ENCODE measurements at regions not wholly inside any gene's neighbourhood (a gene's known extent, or its start where the extent isn't known, plus 50 kb on each side); places are given as distances from the start of the nearest gene placed in this dataset.
"Not testable (repeated sequence)": the region's sequence is repeated elsewhere in the genome, so short reads cannot be mapped to it uniquely, and the experiment has no call there.

GRCh38 chr2:111316881-111317549 is 196.3 kb downstream of the BCL2L11 start:
- not testable (repeated sequence) for DNase-seq (ENCODE audit: low read depth)

DNA sequence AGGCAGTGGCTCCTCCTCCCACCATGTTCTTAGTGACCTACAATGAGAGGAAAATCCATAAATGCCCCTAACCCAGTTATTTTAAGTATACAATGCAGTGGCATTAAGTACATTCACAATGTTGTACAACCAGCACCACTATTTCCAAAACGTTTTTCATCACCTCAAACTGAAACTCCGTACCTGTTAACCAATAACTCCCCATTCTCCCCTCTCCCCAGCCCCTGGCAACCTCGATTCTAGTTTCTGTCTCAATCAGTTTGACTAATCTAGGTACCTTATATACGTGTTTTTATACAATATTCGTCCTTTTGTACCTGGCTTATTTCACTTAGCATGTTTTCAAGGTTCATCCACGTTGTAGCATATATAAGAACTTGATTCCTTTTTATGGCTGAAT is 198.8 kb downstream of the BCL2L11 start:
- not testable (repeated sequence) for DNase-seq (ENCODE audit: low read depth)

DNA sequence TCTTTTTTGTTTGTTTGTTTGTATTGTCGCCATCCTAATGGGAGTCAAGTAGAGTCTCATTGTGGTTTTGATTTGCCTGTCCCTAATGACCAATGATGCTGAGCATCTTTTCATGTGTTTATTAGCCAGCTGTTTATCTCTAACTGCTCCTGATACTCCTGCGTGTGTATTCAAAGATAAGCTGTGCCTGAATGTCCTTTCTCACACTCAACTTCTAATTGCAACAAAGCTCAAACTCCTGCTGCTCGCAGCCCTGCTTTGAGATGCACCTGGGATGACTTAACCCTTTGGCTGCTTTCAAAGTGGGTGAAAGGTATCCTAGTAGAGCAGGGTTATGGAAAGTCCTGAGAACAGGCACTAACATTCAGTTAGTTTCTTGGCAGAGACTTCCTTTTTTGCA is 199.6 kb downstream of the BCL2L11 start:
- not testable (repeated sequence) for DNase-seq (ENCODE audit: low read depth)

DNA sequence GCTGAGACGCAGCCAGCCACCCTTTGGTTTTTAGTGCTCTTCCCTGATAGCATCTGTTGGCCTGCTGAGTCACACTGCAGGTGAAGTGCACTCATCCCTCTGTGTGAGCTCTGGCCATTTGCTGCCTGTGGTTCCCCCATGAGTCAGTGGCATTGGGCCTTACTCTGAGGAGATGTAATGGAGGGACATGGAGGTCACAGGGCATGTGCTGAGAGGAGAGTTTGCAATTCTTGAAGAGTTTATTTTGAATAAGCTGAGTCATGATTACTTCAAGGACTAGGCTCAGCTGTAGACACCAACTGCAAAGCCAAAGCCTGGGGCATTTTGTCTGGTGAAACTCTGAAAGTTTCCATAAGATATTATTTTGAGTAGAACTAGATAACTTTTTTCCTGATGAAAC is 200.3 kb downstream of the BCL2L11 start:
- peak; percentile 54 for DNase-seq (ENCODE audit: low read depth)

GRCh38 chr2:111323384-111323783 is 202.7 kb downstream of the BCL2L11 start:
- DNase-seq (ENCODE audit: low read depth) = not testable (repeated sequence)

GRCh38 chr2:111327726-111328125 is 207.0 kb downstream of the BCL2L11 start:
- DNase-seq (ENCODE audit: low read depth) = not testable (repeated sequence)

GRCh38 chr2:111329309-111329708 is 208.6 kb downstream of the BCL2L11 start:
- not testable (repeated sequence) for DNase-seq (ENCODE audit: low read depth)

- DNase-seq (ENCODE audit: low read depth) = not testable (repeated sequence)
These were observed 210.5 kb downstream of the BCL2L11 start for GRCh38 chr2:111331099-111331724.

DNA sequence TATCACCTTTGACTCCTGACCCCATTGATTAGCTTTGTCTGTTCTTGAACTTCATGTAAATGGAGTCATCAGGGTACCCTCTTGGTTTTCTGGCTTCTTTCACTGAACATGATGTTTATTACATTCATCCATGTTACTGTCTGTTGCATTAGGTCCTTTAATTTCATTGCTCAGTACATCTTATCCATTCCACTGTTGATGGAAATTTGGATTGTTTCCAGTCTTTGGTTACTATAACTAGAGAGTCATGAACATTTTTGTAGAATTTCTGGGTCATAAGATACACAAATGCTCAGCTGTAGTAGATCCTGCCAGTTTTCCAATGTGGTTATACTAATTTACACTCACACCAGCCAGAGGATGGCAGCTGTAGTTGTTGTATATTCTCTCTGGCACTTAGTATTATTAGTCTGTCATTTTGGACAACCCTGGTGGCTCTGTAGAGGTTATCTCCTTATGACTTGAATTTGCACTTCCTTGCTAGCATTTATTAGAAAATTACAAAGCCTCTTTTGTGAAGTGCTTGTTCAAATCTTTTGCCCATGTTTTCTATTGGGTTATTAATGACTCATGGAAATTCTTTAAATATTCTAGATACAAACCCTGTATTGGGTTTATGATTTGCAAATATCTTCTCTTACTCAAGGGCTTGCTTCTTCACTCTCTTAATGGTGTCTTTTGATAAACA is 214.7 kb downstream of the BCL2L11 start:
- not testable (repeated sequence) for DNase-seq (ENCODE audit: low read depth)

DNA sequence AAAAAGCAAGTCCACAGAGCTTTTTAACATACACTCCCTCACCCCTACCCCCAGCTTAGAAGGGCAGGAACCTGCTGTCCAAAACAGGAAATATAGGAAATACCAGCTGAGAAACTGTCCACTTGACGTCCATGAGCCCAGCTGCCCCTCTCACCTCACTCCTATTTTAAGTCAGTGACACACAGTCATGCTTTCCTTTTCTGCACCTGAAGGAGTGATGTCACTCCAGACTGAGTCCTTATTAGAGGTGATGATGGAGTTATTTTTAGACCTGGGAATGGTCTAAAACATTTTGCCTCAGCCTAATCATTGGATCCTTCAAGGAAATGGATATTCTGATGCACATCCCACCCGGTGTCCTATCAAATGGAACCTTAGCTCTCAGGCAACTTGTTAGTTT is 217.8 kb downstream of the BCL2L11 start:
- not testable (repeated sequence) for DNase-seq (ENCODE audit: low read depth)

- DNase-seq (ENCODE audit: low read depth) = not testable (repeated sequence)
These were observed 218.8 kb downstream of the BCL2L11 start for GRCh38 chr2:111339476-111339875.

DNA sequence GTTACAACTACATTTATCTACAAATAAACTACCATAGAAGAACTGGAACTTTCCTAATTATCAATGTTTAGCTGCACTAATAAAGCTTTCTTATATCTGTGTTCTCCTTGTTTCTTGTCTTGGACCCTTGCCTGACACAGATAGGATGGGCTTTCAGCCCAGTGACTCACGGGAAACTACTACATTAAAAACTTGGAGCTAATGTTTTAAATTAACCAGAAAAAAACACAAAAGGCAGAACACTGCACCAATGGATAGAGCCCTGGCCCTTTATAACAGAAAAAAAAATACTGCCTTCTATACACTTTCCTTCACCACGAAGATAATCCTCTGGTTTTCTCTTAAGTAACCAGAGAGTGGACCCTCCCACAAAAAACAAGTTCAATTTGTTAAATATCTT is 223.9 kb downstream of the BCL2L11 start:
- not testable (repeated sequence) for DNase-seq (ENCODE audit: low read depth)

- peak; percentile 7 for DNase-seq (ENCODE audit: low read depth)
These were observed 224.7 kb downstream of the BCL2L11 start for GRCh38 chr2:111345439-111345838.

DNA sequence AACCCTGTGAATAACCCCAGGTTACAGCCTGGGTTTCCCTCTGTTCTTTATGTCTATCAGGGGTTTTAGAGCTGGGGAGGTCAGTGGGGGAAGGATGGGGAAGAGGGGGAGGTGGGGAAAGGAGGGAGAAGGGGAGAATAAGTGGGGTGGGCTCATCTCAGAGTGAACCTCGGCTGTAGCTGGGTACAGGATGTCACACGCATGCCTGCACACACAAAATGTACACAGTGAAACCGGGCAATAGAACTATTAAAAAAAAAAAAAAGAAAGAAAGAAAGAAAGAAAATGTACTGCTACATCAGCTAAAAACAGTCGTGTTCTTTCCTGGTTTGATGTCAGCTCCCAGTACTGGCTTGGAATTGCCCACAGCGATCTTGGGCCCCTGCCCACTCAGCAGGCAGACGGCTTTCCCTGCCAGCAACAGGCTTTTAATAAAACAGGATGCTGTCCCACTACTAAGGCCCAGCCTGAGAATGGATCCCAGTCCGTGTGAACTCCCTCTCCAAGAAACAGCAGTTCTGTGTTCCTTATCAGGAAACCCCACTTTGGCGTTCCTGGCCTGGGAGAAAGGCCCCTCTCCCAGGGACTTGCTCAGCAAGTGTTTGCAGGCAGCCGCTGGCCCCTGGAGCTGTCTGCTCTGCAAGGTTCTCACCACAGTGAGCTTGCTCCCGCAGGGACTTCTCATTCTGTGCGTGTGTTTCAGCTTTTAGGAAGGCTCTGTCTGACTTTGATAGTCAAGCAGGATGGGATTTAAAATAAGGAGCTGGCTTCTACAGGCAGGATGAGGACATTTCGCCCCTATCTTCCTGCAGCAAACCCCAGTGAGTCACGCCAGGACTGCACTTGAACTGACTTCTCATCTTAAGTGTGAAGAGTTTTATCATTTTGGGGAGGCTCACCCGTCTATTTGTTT is 225.6 kb downstream of the BCL2L11 start:
- DNase-seq (ENCODE audit: low read depth) = peak; percentile 17

- DNase-seq (ENCODE audit: low read depth) = not testable (repeated sequence)
These were observed 227.0 kb downstream of the BCL2L11 start for GRCh38 chr2:111347695-111348094.

- not testable (repeated sequence) for DNase-seq (ENCODE audit: low read depth)
These were observed 227.6 kb downstream of the BCL2L11 start for GRCh38 chr2:111348316-111348715.

- DNase-seq (ENCODE audit: low read depth) = not testable (repeated sequence)
These were observed 234.5 kb downstream of the BCL2L11 start for GRCh38 chr2:111355022-111355817.

DNA sequence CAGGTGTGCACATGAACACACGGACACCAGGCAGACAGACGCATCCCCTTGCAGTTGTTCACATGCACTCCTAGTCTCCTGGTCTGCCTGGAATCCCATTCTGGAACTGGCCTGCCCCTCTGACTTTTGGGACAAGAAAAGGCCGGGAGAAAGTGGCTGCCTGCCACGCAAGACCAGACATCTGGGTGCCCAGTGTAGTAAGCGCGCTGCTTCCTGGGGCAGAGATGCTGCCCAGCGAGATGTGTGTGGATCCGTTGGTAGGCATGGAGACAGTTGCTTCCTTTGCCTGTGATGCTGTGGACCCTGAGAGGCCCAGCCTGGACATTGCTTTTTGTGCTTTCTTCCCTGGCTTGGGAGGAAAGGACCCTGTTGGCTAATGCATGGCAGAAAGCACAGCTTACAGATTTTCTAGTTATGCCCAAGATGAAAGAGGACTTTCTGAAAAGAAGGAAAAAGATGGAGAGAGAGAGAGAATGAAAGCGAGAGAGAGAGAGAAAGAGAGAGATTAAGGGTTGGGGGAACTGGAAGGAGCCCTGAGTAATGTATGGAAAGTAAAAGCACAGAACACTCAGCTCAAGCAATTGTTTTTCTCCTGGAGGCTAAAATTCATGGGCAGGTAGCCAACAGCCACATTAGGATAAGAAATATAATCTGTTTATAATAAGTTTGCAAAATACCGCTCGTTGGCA is 235.3 kb downstream of the BCL2L11 start:
- not testable (repeated sequence) for DNase-seq (ENCODE audit: low read depth)

GRCh38 chr2:111356512-111357031 is 235.9 kb downstream of the BCL2L11 start:
- not testable (repeated sequence) for DNase-seq (ENCODE audit: low read depth)

DNA sequence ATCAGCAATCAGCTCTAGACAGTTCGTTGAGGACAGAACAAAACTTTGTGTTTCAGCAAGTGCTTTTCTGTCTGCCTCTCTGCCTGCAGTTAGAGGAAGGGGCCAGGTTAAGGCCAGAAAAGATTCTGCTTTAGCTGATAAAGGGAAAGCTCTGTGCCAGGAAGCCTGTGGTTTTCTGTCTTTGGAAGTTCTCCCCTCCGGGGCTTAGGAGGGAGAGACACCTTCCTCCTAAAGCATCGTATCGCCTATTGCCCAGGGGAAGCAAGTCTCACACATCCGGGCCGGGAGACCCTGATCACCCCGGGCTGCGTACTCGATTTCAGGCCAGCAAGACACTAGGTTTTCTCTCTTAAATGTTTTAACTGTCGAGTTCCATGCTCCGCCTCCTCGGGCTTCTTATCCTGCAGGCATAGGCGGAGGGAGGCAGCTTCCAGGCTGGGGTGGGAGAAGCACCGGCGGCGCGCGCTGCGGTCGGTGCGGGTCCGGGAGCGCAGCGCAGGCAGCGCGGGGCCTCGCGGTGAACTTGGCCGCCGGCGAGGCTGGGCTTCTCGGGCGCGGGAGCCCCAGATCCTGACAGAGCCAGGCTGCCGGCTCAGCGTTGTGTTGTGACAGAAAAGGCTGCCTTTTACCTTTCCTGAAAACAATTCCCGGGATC is 245.4 kb downstream of the BCL2L11 start:
- not testable (repeated sequence) for DNase-seq (ENCODE audit: low read depth)

Measured in stromal cell of bone marrow (primary cell).